Endothelial cell (in vitro differentiated cells): ENCODE measurements at regions not wholly inside any gene's neighbourhood (a gene's known extent, or its start where the extent isn't known, plus 50 kb on each side); places are given as distances from the start of the nearest gene placed in this dataset.

Source experiments
- DNase-seq: peaks from one replicate; pipeline ENCODE4 v3.0.0; 2021; ENCODE audit warnings: low spot score
- H3K27ac Mint-ChIP-seq: one replicate; pipeline ENCODE4 v1.8.0; 2021; ENCODE audit warnings: mixed read lengths, inconsistent platforms; ENCODE audit not compliant: unreplicated experiment
- H3K27me3 Mint-ChIP-seq: one replicate; pipeline ENCODE4 v1.8.0; 2021; ENCODE audit warnings: mild to moderate bottlenecking, moderate library complexity, mixed read lengths, inconsistent platforms; ENCODE audit not compliant: unreplicated experiment
- H3K36me3 Mint-ChIP-seq: one replicate; pipeline ENCODE4 v1.8.0; 2021; ENCODE audit warnings: mild to moderate bottlenecking, low read depth, mixed read lengths, inconsistent platforms; ENCODE audit not compliant: unreplicated experiment
- H3K4me1 Mint-ChIP-seq: one replicate; pipeline ENCODE4 v1.8.0; 2021; ENCODE audit warnings: mild to moderate bottlenecking, mixed read lengths, inconsistent platforms; ENCODE audit not compliant: unreplicated experiment
- H3K4me3 Mint-ChIP-seq: one replicate; pipeline ENCODE4 v1.8.0; 2021; ENCODE audit warnings: mild to moderate bottlenecking, mixed read lengths, inconsistent platforms; ENCODE audit not compliant: unreplicated experiment
- H3K9me3 Mint-ChIP-seq: one replicate; pipeline ENCODE4 v1.8.0; 2021; ENCODE audit warnings: mixed read lengths, inconsistent platforms; ENCODE audit not compliant: unreplicated experiment
- TF ChIP-seq, protein P1 (sequence below): fragments of 200-600 bp; sonication (generic); IDR thresholded peaks from one replicate; pipeline ENCODE4 v1.5.0; 2021; ENCODE audit warnings: antibody characterized with exemption; ENCODE audit not compliant: unreplicated experiment

DNA sequence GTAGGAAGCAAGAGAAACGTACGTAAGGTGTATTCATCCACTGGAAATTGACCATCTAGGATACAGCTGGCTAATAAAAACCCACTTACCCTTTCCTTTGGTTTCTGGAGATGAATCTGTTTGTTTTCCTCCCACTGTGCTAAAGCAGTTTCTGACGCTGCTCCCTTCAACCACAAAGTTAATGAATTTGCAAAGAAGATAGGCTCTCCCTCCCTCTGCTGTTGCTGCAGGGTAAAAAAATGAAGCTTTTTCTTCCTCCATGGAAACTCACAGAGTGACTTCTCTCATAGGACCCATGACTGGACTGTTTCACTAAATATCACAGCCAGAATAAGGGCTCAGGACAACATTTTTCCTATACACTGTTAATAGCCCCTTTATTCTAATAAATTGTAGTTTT lies 172.1 kb upstream of the LRRN1 start:
- Mint-ChIP-seq H3K36me3 (no peaks in the 10 kb centered on the region), H3K27me3 (peaks cover 1% of the 10 kb centered on the region), H3K9me3 (peaks cover 25% of the 10 kb centered on the region), H3K4me3 (no peak overlapping the region), H3K27ac (no peak overlapping the region), H3K4me1 (no peaks in the 10 kb centered on the region)
- TF ChIP-seq, protein P1, sequence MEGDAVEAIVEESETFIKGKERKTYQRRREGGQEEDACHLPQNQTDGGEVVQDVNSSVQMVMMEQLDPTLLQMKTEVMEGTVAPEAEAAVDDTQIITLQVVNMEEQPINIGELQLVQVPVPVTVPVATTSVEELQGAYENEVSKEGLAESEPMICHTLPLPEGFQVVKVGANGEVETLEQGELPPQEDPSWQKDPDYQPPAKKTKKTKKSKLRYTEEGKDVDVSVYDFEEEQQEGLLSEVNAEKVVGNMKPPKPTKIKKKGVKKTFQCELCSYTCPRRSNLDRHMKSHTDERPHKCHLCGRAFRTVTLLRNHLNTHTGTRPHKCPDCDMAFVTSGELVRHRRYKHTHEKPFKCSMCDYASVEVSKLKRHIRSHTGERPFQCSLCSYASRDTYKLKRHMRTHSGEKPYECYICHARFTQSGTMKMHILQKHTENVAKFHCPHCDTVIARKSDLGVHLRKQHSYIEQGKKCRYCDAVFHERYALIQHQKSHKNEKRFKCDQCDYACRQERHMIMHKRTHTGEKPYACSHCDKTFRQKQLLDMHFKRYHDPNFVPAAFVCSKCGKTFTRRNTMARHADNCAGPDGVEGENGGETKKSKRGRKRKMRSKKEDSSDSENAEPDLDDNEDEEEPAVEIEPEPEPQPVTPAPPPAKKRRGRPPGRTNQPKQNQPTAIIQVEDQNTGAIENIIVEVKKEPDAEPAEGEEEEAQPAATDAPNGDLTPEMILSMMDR, result no peak
- no peak for DNase-seq

- H3K27ac Mint-ChIP-seq, result no peak overlapping the region
- TF ChIP-seq, protein P1, result no peak
- H3K4me3 Mint-ChIP-seq, result no peak overlapping the region
- H3K4me1 Mint-ChIP-seq, result no peaks in the 10 kb centered on the region
- H3K9me3 Mint-ChIP-seq, result peaks cover 23% of the 10 kb centered on the region
- no peak for DNase-seq
- no peaks in the 10 kb centered on the region for H3K36me3 Mint-ChIP-seq
- H3K27me3 Mint-ChIP-seq, result peaks cover 1% of the 10 kb centered on the region
Measured at GRCh38 chr3:3625544-3626271, 173.5 kb upstream of the LRRN1 start.

DNA sequence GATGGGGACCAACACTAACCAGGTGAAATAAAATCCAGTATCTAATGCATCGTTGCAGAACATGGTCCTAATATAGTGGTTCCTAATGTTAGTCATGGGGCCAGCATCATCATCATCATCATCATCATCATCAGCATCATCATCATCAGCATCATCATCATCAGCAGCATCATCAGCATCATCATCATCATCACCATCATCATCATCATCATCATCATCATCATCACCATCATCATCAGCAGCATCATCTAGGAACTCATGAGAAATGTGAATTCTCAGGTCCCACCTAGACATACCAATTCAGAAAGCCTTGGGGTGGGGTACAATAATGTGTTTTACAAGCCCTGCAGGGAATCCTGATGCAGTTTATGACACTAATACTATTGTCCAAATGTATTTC lies 179.4 kb upstream of the LRRN1 start:
- TF ChIP-seq, protein P1, result no peak
- Mint-ChIP-seq H3K27ac (no peak overlapping the region), H3K9me3 (peaks cover 46% of the 10 kb centered on the region), H3K4me1 (no peaks in the 10 kb centered on the region), H3K36me3 (no peaks in the 10 kb centered on the region), H3K27me3 (peaks cover 1% of the 10 kb centered on the region), H3K4me3 (no peak overlapping the region)
- no peak for DNase-seq

GRCh38 chr3:3618623-3619022 lies 180.6 kb upstream of the LRRN1 start:
- Mint-ChIP-seq H3K27me3 (no peaks in the 10 kb centered on the region), H3K4me3 (no peak overlapping the region), H3K4me1 (no peaks in the 10 kb centered on the region), H3K9me3 (peaks cover 37% of the 10 kb centered on the region), H3K36me3 (no peaks in the 10 kb centered on the region), H3K27ac (no peak overlapping the region)
- DNase-seq, result no peak
- TF ChIP-seq, protein P1, result no peak

- Mint-ChIP-seq H3K36me3 (peaks cover 3% of the 10 kb centered on the region), H3K4me3 (no peak overlapping the region), H3K4me1 (no peaks in the 10 kb centered on the region), H3K27ac (no peak overlapping the region), H3K9me3 (peaks cover 50% of the 10 kb centered on the region), H3K27me3 (peaks cover 2% of the 10 kb centered on the region)
- no peak for DNase-seq
- TF ChIP-seq, protein P1, result no peak
Measured at GRCh38 chr3:3615533-3615932, 183.7 kb upstream of the LRRN1 start.
